Hepatic stellate cell (primary cell): ENCODE measurements at regions not wholly inside any gene's neighbourhood (a gene's known extent, or its start where the extent isn't known, plus 50 kb on each side); places are given as distances from the start of the nearest gene placed in this dataset.

ENCODE experiments used
- DNase-seq: peaks from one replicate; pipeline ENCODE4 v3.0.0; 2011; ENCODE audit warnings: low spot score

DNA sequence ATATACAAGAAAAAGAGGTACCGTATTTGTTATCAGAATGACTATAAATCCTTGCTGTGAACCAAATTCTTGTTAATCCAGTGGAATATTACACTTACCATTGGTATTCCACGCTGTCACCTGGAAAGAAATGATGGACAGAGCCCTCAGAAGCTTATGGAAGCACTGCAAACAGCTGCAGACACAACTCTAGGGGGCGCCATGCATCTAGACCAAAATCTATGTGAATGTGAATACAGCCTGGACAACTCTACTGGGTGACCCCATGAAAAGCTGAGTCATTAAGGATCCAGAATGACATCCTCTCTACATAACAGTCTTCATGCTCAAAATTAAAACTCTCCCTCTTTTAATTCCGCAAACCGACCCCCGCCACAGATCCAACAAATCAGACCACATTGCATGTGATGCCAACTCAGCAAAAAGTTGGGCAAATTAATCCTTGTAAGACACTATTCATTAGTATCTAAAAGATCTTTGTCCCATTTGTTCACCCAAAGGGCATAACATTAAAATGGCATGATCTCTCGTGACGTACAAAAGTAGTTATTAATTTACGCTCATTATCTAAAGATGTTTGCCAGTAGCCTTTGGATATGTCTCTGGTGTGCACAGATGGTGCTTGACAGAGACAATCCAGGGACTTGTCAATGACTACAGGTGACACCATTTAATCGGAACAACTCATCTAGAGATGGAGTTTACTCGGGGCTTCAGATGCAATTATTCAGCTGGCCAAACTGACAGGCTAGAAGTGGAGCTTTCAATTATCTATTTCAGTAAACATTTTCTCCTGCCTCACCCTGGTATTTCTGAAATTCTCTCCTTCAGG lies 552.7 kb upstream of the PSMD7 start:
- DNase-seq: no peak

DNA sequence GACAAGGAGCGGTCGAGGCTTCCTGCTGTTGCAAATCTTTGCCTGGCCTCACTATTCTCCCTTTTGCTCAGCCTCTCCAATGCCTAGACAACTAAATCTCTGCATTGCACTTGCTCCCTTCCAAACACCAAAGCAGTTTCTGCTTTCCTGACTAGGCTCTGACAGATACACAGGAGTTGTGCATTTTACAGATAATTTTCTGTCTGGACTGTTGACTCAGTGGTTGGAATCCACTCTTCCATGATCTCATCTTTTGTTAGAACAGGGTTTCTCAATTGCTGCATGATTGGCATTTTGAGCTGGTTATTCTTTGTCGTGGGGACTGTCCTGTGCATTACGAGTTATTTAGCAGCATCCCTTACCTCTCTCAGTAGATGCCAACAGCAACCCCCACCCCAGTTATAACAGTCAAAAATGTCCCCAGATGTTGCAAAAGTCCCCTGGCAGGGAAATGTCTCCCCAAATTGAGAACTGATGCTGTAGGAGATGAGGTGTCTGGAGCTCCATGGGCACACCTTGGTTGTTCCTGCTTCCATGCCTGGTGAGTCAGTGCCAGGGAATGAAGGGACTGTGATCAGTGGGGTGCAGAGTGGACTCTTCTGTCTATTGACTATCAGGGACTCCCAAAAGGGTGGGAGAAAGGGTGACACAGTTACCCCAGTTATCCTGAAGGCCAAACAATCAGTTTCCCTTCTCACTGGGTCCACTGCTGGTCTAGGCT lies 557.4 kb upstream of the PSMD7 start:
- DNase-seq: no peak

DNA sequence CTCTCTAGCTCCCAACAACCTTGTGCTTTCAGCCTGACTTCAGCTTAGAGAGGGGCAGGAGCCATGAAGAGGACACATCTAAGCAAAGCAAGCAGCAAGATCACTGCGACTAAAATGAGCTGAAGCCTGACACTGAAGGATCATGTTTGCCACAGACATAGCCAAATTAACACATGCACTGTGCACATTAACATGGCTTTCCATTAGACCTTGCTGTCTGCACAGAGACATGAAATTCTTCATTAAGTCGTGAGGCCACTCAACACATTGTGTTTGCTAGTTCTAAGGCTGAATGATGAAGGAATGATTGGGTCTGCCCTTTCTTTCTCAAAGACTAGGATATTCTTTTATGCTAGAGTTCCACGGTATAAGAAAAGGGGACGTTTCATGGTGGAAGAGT lies 558.3 kb upstream of the PSMD7 start:
- DNase-seq: no peak

- no peak for DNase-seq
These were observed 559.0 kb upstream of the PSMD7 start for GRCh38 chr16:73737637-73738036.

- no peak for DNase-seq
These were observed 560.7 kb upstream of the PSMD7 start for GRCh38 chr16:73735954-73736353.

- no peak for DNase-seq
These were observed 561.6 kb upstream of the PSMD7 start for GRCh38 chr16:73735018-73735417.

GRCh38 chr16:73732681-73733080 lies 563.9 kb upstream of the PSMD7 start:
- no peak for DNase-seq

DNA sequence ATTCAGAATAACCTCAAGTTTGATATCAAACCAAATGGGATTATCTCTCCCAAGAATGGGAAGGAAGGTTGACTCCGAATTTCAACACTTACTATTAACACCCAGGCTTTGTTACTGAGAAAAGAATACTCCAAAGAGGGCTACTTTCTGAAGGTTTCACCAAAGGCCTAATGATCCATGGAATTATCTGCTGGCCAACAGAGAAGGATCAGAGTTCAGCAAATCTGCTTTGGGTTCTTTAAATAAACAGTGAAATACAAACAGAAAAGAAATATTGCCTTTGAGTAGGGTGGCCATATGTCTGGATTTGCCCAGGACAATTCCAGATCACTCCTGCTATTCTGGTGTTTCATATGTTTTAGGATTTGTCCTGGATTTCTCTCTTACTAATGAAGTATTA lies 564.5 kb upstream of the PSMD7 start:
- DNase-seq: no peak

DNA sequence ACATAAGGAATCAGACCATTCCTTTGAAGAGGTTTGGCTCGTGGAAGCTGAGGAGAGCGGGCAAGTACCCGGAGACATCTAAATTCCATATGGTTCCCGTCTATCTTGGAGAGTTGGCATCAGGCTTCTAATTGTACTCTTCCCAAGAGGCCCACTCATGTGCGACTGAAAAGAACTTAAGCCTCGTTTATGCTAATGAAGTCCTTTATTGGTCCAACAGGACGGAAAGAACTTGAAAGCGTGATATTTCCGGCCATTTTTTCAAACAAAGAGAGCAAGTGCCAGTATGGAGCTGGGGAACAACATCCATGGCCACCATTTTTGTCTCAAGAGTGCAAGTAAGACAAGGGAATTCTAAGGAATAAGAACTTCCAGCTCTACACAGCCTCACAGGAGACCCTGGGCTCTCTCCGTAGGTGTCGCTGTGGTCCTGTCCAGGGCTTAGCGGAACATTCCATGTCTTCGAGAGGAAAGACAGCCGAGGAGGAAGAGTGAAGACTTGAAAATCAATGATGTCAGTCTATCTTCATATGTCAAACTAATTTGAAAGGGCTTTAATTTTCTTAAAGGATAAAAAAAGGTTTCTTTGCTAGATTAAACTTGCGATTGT lies 566.0 kb upstream of the PSMD7 start:
- no peak for DNase-seq

GRCh38 chr16:73725156-73725555 lies 571.5 kb upstream of the PSMD7 start:
- DNase-seq: no peak

- no peak for DNase-seq
These were observed 572.1 kb upstream of the PSMD7 start for GRCh38 chr16:73724503-73724902.

DNA sequence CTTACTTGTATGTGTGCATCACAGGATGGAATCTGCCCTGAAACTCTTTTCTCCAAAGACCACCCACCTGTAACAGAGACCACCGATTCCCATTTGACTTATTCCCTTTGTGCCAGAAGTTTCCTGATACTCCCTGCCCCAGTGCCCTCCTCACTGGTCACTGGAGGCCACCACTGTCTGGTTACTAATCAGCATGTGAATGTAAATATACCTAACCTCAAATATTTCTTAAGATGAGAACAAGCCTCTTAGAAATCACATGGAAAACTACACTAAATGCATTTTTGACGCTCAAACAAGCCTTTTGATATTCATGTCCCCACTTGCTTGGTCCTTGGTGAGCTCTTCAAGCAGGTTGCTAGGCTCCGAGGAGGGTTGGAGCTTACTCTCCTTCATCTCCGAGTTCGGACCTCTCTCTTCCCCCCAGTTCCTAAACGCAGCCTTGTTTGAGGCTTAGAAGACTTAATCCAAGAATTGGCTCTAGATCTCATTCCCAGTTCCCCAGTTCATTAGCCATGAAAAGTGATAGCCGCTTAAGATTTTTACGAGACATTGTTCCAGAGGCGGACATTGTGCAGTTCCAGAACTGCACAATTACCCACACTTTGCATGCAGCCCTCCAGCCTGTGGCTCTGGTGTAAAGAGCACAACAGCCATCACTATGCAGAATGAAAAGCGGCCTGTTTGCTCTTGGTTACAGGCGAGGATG lies 579.2 kb upstream of the PSMD7 start:
- no peak for DNase-seq

GRCh38 chr16:73714976-73715375 lies 581.6 kb upstream of the PSMD7 start:
- DNase-seq: no peak

- DNase-seq: peak; percentile 9
These were observed 582.7 kb upstream of the PSMD7 start for GRCh38 chr16:73713778-73714495.

- no peak for DNase-seq
These were observed 583.4 kb upstream of the PSMD7 start for GRCh38 chr16:73713251-73713650.

GRCh38 chr16:73711406-73712080 lies 585.1 kb upstream of the PSMD7 start:
- no peak for DNase-seq

GRCh38 chr16:73710526-73710925 lies 586.1 kb upstream of the PSMD7 start:
- DNase-seq: no peak

- no peak for DNase-seq
These were observed 588.8 kb upstream of the PSMD7 start for GRCh38 chr16:73707863-73708262.

- no peak for DNase-seq
These were observed 592.7 kb upstream of the PSMD7 start for GRCh38 chr16:73703891-73704290.

- DNase-seq: no peak
These were observed 599.3 kb upstream of the PSMD7 start for GRCh38 chr16:73697336-73697735.

DNA sequence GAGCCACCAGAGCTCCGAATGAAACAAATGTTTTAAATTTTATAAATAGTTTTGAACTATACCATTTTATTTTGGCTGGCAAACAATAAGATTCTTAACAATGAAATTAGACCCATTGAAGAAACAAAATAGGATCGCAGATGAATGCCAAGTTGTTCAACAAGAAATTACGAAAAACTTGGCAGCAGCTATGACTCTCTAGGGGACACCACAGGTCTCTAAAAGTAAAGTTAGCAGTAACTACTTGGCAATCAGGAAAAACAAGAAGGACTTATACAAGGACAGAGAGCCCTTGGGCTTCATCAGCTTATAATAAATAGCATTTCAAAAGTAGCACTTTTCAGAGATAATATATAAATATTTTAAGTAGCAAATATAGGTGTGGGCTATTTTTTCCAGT lies 603.8 kb upstream of the PSMD7 start:
- DNase-seq: no peak
